ENCODE measurements at regions not wholly inside any gene's neighbourhood (a gene's known extent, or its start where the extent isn't known, plus 50 kb on each side); places are given as distances from the start of the nearest gene placed in this dataset.

DNA sequence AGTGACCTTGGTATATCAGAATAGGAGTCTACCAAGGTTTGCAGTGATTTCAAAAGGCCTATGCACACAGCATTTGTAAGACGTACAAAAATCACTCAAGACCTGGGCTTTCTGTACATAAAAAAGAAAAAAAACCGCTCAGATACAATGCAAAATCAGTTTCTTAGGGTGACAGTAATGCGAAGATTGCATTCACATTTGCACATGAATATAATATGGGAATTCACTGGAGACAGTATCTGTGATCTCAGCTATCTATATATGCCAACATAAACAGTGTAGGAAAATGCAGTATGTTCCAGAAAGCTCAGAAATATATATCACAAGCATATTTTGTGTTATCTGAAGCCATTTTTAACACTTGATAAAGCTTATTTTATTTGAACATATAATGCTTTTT lies 176.4 kb upstream of the MYOCD start (continued):
- TF ChIP-seq, protein P1, sequence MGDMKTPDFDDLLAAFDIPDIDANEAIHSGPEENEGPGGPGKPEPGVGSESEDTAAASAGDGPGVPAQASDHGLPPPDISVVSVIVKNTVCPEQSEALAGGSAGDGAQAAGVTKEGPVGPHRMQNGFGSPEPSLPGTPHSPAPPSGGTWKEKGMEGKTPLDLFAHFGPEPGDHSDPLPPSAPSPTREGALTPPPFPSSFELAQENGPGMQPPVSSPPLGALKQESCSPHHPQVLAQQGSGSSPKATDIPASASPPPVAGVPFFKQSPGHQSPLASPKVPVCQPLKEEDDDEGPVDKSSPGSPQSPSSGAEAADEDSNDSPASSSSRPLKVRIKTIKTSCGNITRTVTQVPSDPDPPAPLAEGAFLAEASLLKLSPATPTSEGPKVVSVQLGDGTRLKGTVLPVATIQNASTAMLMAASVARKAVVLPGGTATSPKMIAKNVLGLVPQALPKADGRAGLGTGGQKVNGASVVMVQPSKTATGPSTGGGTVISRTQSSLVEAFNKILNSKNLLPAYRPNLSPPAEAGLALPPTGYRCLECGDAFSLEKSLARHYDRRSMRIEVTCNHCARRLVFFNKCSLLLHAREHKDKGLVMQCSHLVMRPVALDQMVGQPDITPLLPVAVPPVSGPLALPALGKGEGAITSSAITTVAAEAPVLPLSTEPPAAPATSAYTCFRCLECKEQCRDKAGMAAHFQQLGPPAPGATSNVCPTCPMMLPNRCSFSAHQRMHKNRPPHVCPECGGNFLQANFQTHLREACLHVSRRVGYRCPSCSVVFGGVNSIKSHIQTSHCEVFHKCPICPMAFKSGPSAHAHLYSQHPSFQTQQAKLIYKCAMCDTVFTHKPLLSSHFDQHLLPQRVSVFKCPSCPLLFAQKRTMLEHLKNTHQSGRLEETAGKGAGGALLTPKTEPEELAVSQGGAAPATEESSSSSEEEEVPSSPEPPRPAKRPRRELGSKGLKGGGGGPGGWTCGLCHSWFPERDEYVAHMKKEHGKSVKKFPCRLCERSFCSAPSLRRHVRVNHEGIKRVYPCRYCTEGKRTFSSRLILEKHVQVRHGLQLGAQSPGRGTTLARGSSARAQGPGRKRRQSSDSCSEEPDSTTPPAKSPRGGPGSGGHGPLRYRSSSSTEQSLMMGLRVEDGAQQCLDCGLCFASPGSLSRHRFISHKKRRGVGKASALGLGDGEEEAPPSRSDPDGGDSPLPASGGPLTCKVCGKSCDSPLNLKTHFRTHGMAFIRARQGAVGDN (IDR thresholded peaks at IDR 0.05), result no peak

DNA sequence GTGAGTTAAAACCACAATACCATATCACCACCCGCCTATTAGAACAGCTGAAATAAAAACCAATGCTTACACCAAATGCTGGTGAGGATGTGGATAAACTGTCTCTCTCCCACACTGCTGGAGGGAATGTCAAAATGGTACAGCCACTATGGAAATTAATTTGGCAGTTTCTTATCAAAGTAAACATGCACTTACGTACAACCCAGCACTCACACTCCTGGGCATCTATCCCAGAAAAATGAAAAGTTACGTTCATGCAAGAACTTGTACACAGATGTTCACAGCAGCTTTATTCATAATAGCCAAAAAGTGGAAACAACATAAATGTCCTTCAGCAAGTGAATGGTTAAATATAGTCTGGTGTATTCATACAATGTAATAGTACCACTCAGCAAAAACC lies 173.2 kb upstream of the MYOCD start:
- BruUV-seq (replicated peaks), result no TSS peak
- no peak for FAIRE-seq

More for the DNA sequence above, 173.2 kb upstream of the MYOCD start:
- DNase-seq (ENCODE audit: low read depth, low spot score) (no peak), ATAC-seq (no peak)
- no peak overlapping the region for H3K4me2 ChIP-seq (ENCODE audit: control insufficient read depth, insufficient read depth)
- no peaks in the 10 kb centered on the region for H3K4me1 ChIP-seq (ENCODE audit: control insufficient read depth, insufficient read depth, low read length)
- H3K4me3 ChIP-seq, result no peak overlapping the region
- ChIA-PET POLR2A (no interaction called here), SMC1A (ENCODE audit: uncharacterized antibody, unreplicated experiment) (no interaction called here), CTCF (no interaction called here), RAD21 (ENCODE audit: unreplicated experiment) (no interaction called here)
- H4K20me1 ChIP-seq (ENCODE audit: control insufficient read depth, insufficient read depth), result no peaks in the 10 kb centered on the region
- WGBS (ENCODE audit: insufficient coverage, insufficient replicate concordance, low lambda C conversion rate, missing lambda C conversion rate), result 88% methylated on average over 3 of the region's 3 CpGs
- no peaks in the 10 kb centered on the region for H3K9me3 ChIP-seq (replicated peaks; ENCODE audit: control insufficient read depth, insufficient read depth, low read length)
- no peaks in the 10 kb centered on the region for H3K79me2 ChIP-seq (ENCODE audit: control insufficient read depth, insufficient read depth, low read length)
- no peak overlapping the region for H3K9ac ChIP-seq (ENCODE audit: control insufficient read depth, insufficient read depth, low read length)
- H3K27me3 ChIP-seq (replicated peaks in 1 of 2; ENCODE audit: control insufficient read depth in 2 of 2, insufficient read depth in 2 of 2, low read length in 1 of 2), result no peaks in the 10 kb centered on the region
- no peaks in the 10 kb centered on the region for H3K36me3 ChIP-seq (ENCODE audit: control insufficient read depth in 2 of 2, insufficient read depth in 2 of 2, low read length in 1 of 2)
- no peak overlapping the region for H3K27ac ChIP-seq (ENCODE audit: control insufficient read depth, insufficient read depth)
- TF ChIP-seq, protein P2, sequence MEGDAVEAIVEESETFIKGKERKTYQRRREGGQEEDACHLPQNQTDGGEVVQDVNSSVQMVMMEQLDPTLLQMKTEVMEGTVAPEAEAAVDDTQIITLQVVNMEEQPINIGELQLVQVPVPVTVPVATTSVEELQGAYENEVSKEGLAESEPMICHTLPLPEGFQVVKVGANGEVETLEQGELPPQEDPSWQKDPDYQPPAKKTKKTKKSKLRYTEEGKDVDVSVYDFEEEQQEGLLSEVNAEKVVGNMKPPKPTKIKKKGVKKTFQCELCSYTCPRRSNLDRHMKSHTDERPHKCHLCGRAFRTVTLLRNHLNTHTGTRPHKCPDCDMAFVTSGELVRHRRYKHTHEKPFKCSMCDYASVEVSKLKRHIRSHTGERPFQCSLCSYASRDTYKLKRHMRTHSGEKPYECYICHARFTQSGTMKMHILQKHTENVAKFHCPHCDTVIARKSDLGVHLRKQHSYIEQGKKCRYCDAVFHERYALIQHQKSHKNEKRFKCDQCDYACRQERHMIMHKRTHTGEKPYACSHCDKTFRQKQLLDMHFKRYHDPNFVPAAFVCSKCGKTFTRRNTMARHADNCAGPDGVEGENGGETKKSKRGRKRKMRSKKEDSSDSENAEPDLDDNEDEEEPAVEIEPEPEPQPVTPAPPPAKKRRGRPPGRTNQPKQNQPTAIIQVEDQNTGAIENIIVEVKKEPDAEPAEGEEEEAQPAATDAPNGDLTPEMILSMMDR (IDR thresholded peaks at IDR 0.05 in 2 of 3, conservative IDR thresholded peaks at IDR 0.05 in 1 of 3; ENCODE audit: control insufficient read depth in 2 of 3, extremely low read depth in 1 of 3, insufficient read depth in 1 of 3, low read depth in 3 of 3, low read length in 3 of 3), result no peak
- no peak for TF ChIP-seq IKZF2 (IDR thresholded peaks at IDR 0.05)
- no peak for TF ChIP-seq NR2C1 (IDR thresholded peaks at IDR 0.05)
- no peak for TF ChIP-seq POU2F2 (IDR thresholded peaks at IDR 0.05; ENCODE audit: borderline replicate concordance, low read depth, low read length)
- no peak for TF ChIP-seq IKZF1 (conservative IDR thresholded peaks at IDR 0.05)
- no peak for TF ChIP-seq YBX1 (IDR thresholded peaks at IDR 0.05)
- no peak for TF ChIP-seq ASH2L (IDR thresholded peaks at IDR 0.05; ENCODE audit: borderline replicate concordance, low read depth)
- TF ChIP-seq, protein P1 (IDR thresholded peaks at IDR 0.05), result no peak
- no peak for TF ChIP-seq CEBPB (IDR thresholded peaks at IDR 0.05; ENCODE audit: borderline replicate concordance in 1 of 2, low read depth in 2 of 2, low read length in 2 of 2)
- no peak overlapping the region for H2AFZ ChIP-seq (ENCODE audit: control insufficient read depth, low read depth, low read length)
- in situ Hi-C loops (cut with MboI) (loop anchor here (25.0 kb wide), 1 partner anchor 130 kb away; no protein-coding TSS in a partner anchor), intact Hi-C loops (cut with micrococcal nuclease; ENCODE audit: unreplicated experiment) (no loop called here)

All from GM12878 (cell line).